Dedifferentiated amniotic fluid mesenchymal stem cell (primary cell): ENCODE measurements at regions not wholly inside any gene's neighbourhood (a gene's known extent, or its start where the extent isn't known, plus 50 kb on each side); places are given as distances from the start of the nearest gene placed in this dataset.

Experiments
- DNase-seq: peaks from one replicate; pipeline ENCODE4 v3.0.0-alpha.2; 2016; ENCODE audit errors: extremely low spot score

- DNase-seq: no peak
Observed at GRCh38 chr13:34116651-34117050, 298.7 kb downstream of the RFC3 start.

- no peak for DNase-seq
Observed at GRCh38 chr13:34124666-34125306, 306.8 kb downstream of the RFC3 start.

GRCh38 chr13:34127523-34127922, 309.6 kb downstream of the RFC3 start:
- no peak for DNase-seq

- DNase-seq: no peak
Observed at GRCh38 chr13:34128661-34129060, 310.7 kb downstream of the RFC3 start.

GRCh38 chr13:34129436-34129835, 311.5 kb downstream of the RFC3 start:
- no peak for DNase-seq

- DNase-seq: no peak
Observed at GRCh38 chr13:34137200-34137599, 319.3 kb downstream of the RFC3 start.

GRCh38 chr13:34139660-34140227, 321.8 kb downstream of the RFC3 start:
- no peak for DNase-seq

- no peak for DNase-seq
Observed at GRCh38 chr13:34143637-34144036, 325.7 kb downstream of the RFC3 start.

- DNase-seq: no peak
Observed at GRCh38 chr13:34144142-34144541, 326.2 kb downstream of the RFC3 start.

GRCh38 chr13:34145061-34145460, 327.1 kb downstream of the RFC3 start:
- no peak for DNase-seq

- DNase-seq: no peak
Observed at GRCh38 chr13:34148359-34148758, 330.4 kb downstream of the RFC3 start.

- DNase-seq: no peak
Observed at GRCh38 chr13:34151885-34152284, 333.9 kb downstream of the RFC3 start.

- DNase-seq: no peak
Observed at GRCh38 chr13:34152409-34152808, 334.5 kb downstream of the RFC3 start.

- DNase-seq: no peak
Observed at GRCh38 chr13:34152996-34153395, 335.0 kb downstream of the RFC3 start.

- no peak for DNase-seq
Observed at GRCh38 chr13:34153428-34154180, 335.7 kb downstream of the RFC3 start.

GRCh38 chr13:34155931-34156607, 338.1 kb downstream of the RFC3 start:
- DNase-seq: peak; percentile 36

- peak; percentile 80 for DNase-seq
Observed at GRCh38 chr13:34156841-34157365, 339.0 kb downstream of the RFC3 start.

- no peak for DNase-seq
Observed at GRCh38 chr13:34159946-34160345, 342.0 kb downstream of the RFC3 start.

- DNase-seq: peak; percentile 74
Observed at GRCh38 chr13:34161931-34162543, 344.1 kb downstream of the RFC3 start.

GRCh38 chr13:34162544-34162933, 344.6 kb downstream of the RFC3 start:
- peak; percentile 37 for DNase-seq

- DNase-seq: no peak
Observed at GRCh38 chr13:34164582-34164981, 346.6 kb downstream of the RFC3 start.

- DNase-seq: no peak
Observed at GRCh38 chr13:34165158-34165557, 347.2 kb downstream of the RFC3 start.
